Heart left ventricle (tissue), 13 donors: ENCODE measurements at regions not wholly inside any gene's neighbourhood (a gene's known extent, or its start where the extent isn't known, plus 50 kb on each side); places are given as distances from the start of the nearest gene placed in this dataset.

Source experiments
- CTCF ChIP-seq, 12 donors: fragments of 200-600 bp; sonication (generic) in 4 of 12; IDR thresholded peaks; one replicate each; pipeline versions ENCODE4 v1.5.0 to v1.8.0; 2018 to 2022; ENCODE audit warnings: antibody characterized with exemption in 12 of 12, mild to moderate bottlenecking in 5 of 12
- POLR2A ChIP-seq, 2 donors: fragments of 450-650 bp; IDR thresholded peaks; one replicate each; pipeline ENCODE4 v1.6.1; 2017; ENCODE audit warnings: antibody characterized with exemption in 2 of 2, mild to moderate bottlenecking in 2 of 2, moderate library complexity in 2 of 2
- donor health status: ischemic (EF 13 %, LVEDD 7.1; RV severe dilation, severe dysfunction).
- donor health status: DM: no; HTN: yes; CAD: no.
- donor health status: DM: no; HTN: no; CAD: no.
- donor health status: ischemic (EF 25% LVEDD 6.9; RV normal size, moderate dysfunction).
- donor health status: ischemic (EF 25% LVEDD 5.7; RV mildly dilated, moderate dysfunction).
- donor health status: ischemic (EF 35%, LVEDD 5.7; RV mildly dilated, moderate dysfunction).
- donor health status: nonischemic (EF 11% LVEDD 7.7; RV severe dilation, severe dysfunction).
- donor health status: DM: yes; HTN: yes; CAD: no.
- donor health status: PGD.
- donor health status: ischemic (EF 29% LVEDD 5.4; RV normal size, mild dysfunction).
- donor health status: nonischemic (EF 23%, LVEDD 6.1; RV moderate dilation, normal function).

- no peak for TF ChIP-seq POLR2A (IDR thresholded peaks at IDR 0.05)
- TF ChIP-seq CTCF (IDR thresholded peaks at IDR 0.05), result no peak
Observed at GRCh38 chr6:144480473-144480872, 195.3 kb downstream of the UTRN start.
